Type B pancreatic cell (in vitro differentiated cells): ENCODE measurements at regions not wholly inside any gene's neighbourhood (a gene's known extent, or its start where the extent isn't known, plus 50 kb on each side); places are given as distances from the start of the nearest gene placed in this dataset.

Experiments used
- DNase-seq: peaks from one replicate; pipeline ENCODE4 v3.0.0; 2021; ENCODE audit warnings: mixed read lengths; ENCODE audit not compliant: unreplicated experiment; ENCODE audit errors: extremely low spot score
- H3K27ac Mint-ChIP-seq: 2 replicates; pipeline ENCODE4 v1.8.0; 2021; ENCODE audit warnings: mild to moderate bottlenecking, mixed read lengths
- H3K27me3 Mint-ChIP-seq: 2 replicates; pipeline ENCODE4 v1.8.0; 2021; ENCODE audit warnings: mixed read lengths
- H3K36me3 Mint-ChIP-seq: 2 replicates; pipeline ENCODE4 v1.8.0; 2021; ENCODE audit warnings: mixed read lengths
- H3K4me1 Mint-ChIP-seq: one replicate; pipeline ENCODE4 v1.8.0; 2021; ENCODE audit warnings: mixed read lengths; ENCODE audit not compliant: unreplicated experiment
- H3K4me3 Mint-ChIP-seq: 2 replicates; pipeline ENCODE4 v1.8.0; 2021; ENCODE audit warnings: mild to moderate bottlenecking, mixed read lengths
- H3K9me3 Mint-ChIP-seq: 2 replicates; pipeline ENCODE4 v1.8.0; 2021; ENCODE audit warnings: mixed read lengths
- CTCF ChIP-seq: fragments of 200-600 bp; sonication (generic); conservative IDR thresholded peaks from 2 replicates; pipeline ENCODE4 v1.5.0; 2021; ENCODE audit warnings: antibody characterized with exemption, mild to moderate bottlenecking

GRCh38 chr10:44194435-44194834, 190.5 kb downstream of the CXCL12 start:
- Mint-ChIP-seq H3K27ac (no peak overlapping the region), H3K4me3 (no peak overlapping the region), H3K27me3 (no peaks in the 10 kb centered on the region), H3K9me3 (peaks cover 7% of the 10 kb centered on the region), H3K4me1 (peaks cover 21% of the 10 kb centered on the region), H3K36me3 (no peaks in the 10 kb centered on the region)
- DNase-seq, result no peak
- no peak for TF ChIP-seq CTCF

GRCh38 chr10:44193567-44194220, 191.2 kb downstream of the CXCL12 start:
- Mint-ChIP-seq H3K36me3 (no peaks in the 10 kb centered on the region), H3K27ac (no peak overlapping the region), H3K4me3 (no peak overlapping the region), H3K4me1 (peaks cover 21% of the 10 kb centered on the region), H3K9me3 (peaks cover 7% of the 10 kb centered on the region), H3K27me3 (no peaks in the 10 kb centered on the region)
- peak; percentile 52 for DNase-seq
- no peak for TF ChIP-seq CTCF

GRCh38 chr10:44193166-44193565, 191.7 kb downstream of the CXCL12 start:
- no peaks in the 10 kb centered on the region for H3K27me3 Mint-ChIP-seq
- DNase-seq, result no peak
- peaks cover 21% of the 10 kb centered on the region for H3K4me1 Mint-ChIP-seq
- TF ChIP-seq CTCF, result no peak
- H3K9me3 Mint-ChIP-seq, result peaks cover 7% of the 10 kb centered on the region
- no peak overlapping the region for H3K27ac Mint-ChIP-seq
- H3K36me3 Mint-ChIP-seq, result no peaks in the 10 kb centered on the region
- no peak overlapping the region for H3K4me3 Mint-ChIP-seq

- H3K36me3 Mint-ChIP-seq, result no peaks in the 10 kb centered on the region
- H3K27me3 Mint-ChIP-seq, result no peaks in the 10 kb centered on the region
- peaks cover 21% of the 10 kb centered on the region for H3K4me1 Mint-ChIP-seq
- no peak for DNase-seq
- no peak overlapping the region for H3K27ac Mint-ChIP-seq
- peaks cover 7% of the 10 kb centered on the region for H3K9me3 Mint-ChIP-seq
- TF ChIP-seq CTCF, result no peak
- H3K4me3 Mint-ChIP-seq, result no peak overlapping the region
These were observed 192.5 kb downstream of the CXCL12 start for GRCh38 chr10:44192435-44192834.

GRCh38 chr10:44190541-44190940, 194.4 kb downstream of the CXCL12 start:
- Mint-ChIP-seq H3K4me3 (no peak overlapping the region), H3K4me1 (peaks cover 27% of the 10 kb centered on the region), H3K27ac (no peak overlapping the region), H3K27me3 (no peaks in the 10 kb centered on the region), H3K9me3 (peaks cover 7% of the 10 kb centered on the region), H3K36me3 (no peaks in the 10 kb centered on the region)
- DNase-seq, result no peak
- TF ChIP-seq CTCF, result no peak

GRCh38 chr10:44186821-44187220, 198.1 kb downstream of the CXCL12 start:
- no peak for DNase-seq
- Mint-ChIP-seq H3K36me3 (no peaks in the 10 kb centered on the region), H3K27ac (no peak overlapping the region), H3K9me3 (peaks cover 7% of the 10 kb centered on the region), H3K27me3 (no peaks in the 10 kb centered on the region), H3K4me3 (no peak overlapping the region), H3K4me1 (peaks cover 22% of the 10 kb centered on the region)
- TF ChIP-seq CTCF, result no peak
